ENCODE measurements at regions not wholly inside any gene's neighbourhood (a gene's known extent, or its start where the extent isn't known, plus 50 kb on each side); places are given as distances from the start of the nearest gene placed in this dataset.

- TF ChIP-seq, protein P1, sequence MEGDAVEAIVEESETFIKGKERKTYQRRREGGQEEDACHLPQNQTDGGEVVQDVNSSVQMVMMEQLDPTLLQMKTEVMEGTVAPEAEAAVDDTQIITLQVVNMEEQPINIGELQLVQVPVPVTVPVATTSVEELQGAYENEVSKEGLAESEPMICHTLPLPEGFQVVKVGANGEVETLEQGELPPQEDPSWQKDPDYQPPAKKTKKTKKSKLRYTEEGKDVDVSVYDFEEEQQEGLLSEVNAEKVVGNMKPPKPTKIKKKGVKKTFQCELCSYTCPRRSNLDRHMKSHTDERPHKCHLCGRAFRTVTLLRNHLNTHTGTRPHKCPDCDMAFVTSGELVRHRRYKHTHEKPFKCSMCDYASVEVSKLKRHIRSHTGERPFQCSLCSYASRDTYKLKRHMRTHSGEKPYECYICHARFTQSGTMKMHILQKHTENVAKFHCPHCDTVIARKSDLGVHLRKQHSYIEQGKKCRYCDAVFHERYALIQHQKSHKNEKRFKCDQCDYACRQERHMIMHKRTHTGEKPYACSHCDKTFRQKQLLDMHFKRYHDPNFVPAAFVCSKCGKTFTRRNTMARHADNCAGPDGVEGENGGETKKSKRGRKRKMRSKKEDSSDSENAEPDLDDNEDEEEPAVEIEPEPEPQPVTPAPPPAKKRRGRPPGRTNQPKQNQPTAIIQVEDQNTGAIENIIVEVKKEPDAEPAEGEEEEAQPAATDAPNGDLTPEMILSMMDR (IDR thresholded peaks at IDR 0.05), result no peak
- no peak for TF ChIP-seq POLR2A (IDR thresholded peaks at IDR 0.05)
- no peak for TF ChIP-seq POLR2AphosphoS5 (IDR thresholded peaks at IDR 0.05)
These were observed 269.3 kb downstream of the PPP1R3A start for GRCh38 chr7:113649556-113649955.

Data from breast epithelium (tissue), 3 donors.